ENCODE measurements at regions not wholly inside any gene's neighbourhood (a gene's known extent, or its start where the extent isn't known, plus 50 kb on each side); places are given as distances from the start of the nearest gene placed in this dataset.
"Not testable (repeated sequence)": the region's sequence is repeated elsewhere in the genome, so short reads cannot be mapped to it uniquely, and the experiment has no call there.

DNA sequence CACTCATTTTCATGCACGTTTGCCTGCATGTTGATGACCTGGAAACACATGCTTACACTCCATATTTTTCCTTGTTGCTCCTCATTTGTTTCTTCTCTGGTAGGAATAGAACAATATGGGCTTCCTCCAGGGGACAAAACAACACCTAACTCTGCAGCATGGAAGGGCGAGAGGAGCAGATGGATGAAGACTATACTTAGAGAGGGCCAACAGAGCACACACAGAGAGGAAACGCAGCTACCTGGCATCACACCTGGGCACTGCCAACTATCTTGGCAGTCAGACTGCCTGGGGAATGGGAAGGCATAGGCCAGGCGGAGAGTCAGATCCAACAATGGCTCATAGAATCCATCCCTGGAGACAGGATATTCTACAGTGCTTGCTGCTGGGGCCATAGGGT lies 290.9 kb downstream of the CD83 start:
- no peak for DNase-seq

DNA sequence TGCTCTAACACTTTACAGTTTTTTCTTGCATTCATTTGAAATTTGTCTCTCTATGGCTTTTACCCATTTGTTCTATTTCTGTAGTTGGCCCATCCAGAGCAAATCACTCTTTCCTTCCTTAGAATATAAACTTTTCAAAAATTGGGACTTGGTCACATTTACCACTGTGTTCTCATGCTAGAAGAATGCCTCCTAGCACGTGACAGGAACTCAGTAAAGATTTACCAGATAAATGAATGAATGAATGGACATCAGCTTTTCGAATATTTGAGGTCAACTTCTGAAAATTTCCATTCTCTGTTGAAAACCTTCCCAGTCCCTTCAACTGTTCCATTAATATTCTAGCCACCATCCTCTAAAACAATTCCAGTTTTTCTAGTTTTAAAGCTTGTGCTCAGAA lies 294.5 kb downstream of the CD83 start:
- DNase-seq: no peak

DNA sequence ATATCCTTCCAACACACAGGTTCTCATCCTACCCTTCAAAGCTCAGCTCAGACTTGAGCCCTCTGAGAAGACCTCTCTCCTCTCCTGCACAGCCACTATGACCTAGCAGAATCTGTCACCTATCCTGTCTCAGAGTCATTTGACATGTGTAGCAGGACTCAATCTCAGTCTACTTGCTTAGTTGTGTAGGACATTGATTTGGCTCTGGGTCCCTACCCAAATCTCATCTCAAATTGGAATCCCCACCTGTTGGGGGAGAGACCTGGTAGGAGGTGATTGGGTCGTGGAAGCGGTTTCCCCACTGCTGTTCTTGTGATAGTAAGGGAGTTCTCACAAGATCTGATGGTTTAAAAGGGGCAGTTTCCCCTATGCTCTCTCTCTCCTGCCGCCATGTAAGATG lies 297.9 kb downstream of the CD83 start:
- no peak for DNase-seq

DNA sequence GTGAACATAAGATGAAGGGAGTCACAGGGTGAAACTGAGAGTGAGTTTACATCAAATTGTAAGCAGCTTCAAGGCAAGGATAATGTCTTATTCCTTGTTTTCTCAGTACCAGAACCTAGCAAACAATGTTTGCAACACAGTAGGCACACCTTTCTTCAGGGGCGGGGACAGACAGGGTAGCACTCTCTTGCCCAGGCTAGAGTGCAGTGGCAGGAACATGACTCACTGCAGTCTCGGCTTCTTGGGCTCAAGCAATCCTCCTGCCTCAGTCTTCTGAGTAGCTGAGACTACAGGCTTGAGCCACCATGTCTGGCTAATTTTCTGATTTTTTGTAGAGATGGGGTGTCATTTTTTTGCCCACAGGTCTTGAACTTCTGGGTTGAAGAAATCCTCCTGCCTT lies 299.8 kb downstream of the CD83 start:
- DNase-seq: no peak

DNA sequence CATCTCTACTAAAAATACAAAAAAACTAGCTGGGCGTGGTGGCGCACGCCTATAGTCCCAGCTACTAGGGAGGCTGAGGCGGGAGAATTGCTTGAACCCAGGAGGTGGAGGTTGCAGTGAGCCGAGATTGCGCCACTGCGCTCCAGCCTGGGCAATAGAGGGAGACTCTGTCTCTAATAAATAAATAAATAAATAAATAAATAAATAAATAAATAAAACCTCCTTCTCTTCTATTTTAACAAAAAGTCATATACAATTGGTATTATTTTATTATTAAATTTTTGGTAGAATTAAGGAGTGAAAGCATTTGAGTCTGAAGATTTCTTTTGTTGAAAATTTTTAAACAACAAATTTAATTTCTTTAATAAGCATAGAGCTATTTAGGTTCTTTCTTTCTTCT lies 301.7 kb downstream of the CD83 start:
- DNase-seq: not testable (repeated sequence)

DNA sequence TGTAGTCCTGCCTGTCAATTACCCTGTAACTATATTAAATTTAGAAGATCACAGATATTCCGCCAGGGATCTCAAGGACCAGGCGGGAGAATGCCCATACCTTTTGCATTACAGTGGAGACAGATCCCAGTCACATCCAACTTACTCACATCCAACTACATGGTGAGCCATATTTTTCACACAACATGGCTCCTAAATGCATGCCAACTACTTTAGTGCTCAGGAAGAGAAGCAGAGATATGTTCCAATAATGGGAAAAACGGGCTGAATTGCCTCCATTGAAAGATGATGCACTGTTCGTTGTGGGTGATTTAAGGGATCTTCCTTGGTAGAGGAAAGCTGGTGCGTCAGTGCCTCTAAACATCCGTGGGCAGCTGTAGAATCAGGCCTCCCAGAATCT lies 304.5 kb downstream of the CD83 start:
- DNase-seq: no peak

DNA sequence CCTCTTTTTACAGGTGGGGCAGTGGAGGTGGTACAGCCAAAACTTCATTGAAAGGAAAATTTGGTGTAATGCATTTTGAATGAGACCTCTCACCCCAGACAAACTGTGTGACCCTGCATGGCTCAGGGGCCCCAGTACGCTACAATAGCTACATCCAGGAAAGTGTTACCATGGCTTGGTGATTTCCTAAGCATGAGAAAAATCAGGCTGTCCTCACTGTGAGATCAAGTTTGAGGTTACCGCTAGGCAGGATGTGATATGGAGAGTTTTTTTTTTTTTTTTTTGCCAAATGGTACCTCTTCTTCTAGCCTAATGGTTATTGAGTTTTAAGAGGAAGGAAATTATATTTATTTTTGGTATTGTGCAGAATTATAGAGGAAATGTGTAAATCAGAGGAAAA lies 305.3 kb downstream of the CD83 start:
- DNase-seq: no peak

DNA sequence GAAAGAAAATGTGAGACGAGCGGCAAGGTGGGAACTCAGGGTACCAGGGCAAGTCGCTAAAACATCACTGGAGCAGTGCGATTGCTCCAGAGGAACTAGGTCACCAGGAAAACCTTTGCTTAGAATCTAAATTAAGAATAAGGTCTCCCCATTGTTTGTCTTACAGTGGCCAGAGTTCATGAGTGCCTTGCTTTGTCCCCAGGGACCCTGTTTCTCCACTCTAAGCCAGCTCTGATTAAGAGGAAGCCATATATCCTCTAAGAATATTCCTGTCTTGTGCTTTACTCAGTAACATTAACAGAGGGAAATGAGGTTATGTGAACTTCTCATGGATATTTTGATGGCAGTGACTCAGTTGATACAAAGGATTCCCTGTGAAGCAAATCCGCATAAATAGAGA lies 305.8 kb downstream of the CD83 start:
- no peak for DNase-seq

DNA sequence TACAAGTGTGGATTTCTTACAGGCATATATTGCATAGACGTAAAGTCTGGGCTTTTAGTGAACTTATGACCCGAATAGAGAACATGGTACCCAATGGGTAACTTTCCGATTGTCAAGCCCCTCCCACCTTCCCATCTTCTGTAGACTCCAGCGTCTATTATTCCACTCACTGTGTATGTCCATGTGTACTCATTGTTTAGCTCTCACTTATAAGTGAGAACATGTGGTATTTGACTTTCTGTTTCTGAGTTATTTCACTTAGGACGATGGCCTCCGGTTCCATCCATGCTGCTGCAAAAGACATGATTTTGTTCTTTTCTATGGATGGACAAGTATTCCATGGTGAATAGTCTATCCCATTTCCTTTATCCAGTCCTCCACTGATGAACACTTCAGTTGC lies 306.4 kb downstream of the CD83 start:
- DNase-seq: no peak

DNA sequence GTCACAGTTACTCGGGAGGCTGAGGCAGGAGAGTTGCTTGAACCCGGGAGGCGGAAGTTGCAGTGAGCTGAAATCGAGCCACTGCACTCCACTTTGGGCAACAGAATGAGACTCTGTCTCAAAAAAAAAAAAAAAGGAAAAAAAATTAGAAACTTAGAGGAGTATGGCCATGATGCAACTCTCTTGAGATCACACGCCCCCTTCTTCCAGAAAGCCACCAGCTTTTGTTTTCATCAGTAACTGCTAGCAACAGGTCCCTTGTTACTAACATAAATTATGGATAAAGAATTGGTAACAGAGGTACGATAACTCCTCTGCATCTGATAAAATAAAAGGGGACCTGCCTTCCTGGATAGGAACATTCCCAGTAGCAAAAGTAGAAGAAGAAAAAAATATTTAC lies 308.2 kb downstream of the CD83 start:
- DNase-seq: no peak

DNA sequence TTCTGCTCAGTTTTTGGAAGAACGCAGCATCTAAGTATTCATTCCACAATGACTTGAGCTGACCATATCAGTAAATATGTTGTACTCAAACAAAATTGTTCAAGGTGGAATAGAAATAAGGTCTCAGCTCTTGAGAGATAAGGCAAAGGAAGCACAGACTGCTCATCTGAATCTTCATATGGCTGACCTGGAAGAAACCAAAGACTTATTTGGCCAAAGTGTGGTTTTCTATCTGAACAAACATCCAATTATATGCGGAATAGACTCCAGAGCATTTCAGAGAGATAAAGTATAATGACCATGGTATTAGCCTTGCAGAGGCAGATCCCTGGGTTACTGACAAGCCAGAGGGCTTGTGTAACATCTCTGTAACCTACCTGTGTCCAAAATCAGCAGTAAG lies 308.7 kb downstream of the CD83 start:
- no peak for DNase-seq

DNA sequence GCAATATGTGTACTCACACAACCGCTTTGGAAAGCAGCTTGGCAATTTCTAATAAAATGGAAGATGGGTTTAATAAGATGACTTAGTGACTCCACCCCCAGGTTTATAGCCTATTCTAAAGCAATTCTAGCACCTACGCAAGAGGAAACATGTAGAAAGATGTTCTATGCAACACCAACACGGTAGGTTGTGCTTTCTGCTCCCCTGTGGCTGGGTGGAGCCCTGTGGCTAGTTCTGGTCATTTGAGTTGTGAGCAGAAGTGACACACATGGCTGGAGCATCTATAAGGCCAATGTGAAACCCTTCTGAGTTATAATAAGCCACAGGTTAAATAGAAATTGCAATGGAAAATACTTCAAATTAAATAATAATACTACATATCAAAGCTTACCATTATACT lies 310.7 kb downstream of the CD83 start:
- no peak for DNase-seq

DNA sequence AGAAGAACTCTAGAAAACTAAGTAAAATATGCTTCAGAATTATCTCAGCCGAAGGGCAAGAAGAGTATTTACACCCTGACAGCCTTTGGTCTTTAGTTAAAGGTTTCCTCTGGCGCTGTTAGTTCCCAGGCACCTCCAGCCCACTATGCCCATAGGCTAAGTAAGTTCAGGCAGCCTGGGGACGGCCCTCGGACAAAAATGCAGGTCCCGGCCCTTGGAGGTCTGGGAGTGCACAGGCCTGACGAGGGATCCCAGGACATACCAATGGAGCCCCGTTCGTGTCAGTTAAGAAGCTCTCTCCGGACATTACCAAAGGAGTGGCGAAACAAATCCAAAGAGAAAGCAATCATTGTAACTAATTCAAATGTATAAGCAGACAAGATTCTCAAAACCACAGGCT lies 311.8 kb downstream of the CD83 start:
- DNase-seq: no peak

DNA sequence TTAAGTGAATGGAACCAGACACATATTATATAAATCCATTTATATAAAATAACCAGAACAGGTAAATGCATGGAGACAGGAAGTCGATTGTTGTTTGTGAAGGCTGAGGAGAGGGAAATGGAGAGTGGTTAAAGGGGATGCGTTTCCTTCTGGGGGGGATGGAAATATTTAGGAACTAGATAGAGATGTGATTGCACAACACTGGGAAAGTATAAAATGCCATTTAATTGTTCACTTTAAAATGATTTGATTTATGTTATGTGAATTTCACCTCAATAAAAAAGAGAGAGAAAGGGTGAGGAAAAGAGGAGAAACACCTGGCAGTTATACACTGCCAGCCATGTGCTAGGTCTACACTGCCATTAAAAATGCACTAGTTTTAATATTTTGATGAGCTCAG lies 312.6 kb downstream of the CD83 start:
- no peak for DNase-seq

DNA sequence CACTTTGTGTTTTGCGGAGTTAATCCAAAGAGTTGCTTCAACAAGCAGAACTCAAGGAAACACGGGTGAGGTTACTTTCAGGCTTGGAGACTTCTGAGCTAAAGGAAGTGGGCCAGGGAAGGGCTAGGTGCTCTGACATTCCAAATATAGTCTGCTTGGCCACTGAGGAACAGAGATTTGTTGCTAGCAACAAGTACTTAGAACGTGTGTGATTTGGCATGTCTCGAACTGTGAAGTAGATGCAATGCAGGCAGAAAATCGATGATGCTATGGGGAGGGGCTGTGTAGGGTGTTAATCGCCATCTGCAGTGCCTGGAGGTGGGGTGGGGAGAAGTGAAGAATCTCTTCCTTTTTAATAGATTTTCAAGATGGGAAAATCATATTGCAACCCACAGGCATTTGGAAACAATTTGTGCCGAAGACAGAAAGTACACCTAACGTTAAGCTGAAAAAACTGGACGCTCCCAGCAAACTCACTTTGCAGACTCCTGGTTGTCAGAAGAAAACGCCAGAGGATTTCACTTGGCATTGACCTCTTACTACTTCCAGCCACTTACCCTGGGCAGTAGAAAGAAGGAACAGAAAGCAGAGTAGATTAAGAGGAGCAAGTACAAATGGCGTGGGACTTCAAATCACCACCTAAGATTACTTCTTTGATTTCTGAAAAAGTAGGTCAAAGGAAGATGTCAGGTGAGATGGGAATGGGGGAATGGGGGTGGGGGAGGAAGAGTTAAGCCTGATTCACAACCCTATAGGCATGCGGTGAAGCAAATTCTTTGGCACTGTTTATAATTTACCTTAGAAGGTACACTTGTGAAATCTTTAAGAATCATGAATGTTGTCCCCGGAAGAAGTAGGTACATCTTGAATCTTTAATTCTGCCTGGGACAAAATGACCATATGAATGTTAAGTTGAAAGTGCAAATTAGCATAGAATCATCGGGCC lies 314.1 kb downstream of the CD83 start:
- no peak for DNase-seq

DNA sequence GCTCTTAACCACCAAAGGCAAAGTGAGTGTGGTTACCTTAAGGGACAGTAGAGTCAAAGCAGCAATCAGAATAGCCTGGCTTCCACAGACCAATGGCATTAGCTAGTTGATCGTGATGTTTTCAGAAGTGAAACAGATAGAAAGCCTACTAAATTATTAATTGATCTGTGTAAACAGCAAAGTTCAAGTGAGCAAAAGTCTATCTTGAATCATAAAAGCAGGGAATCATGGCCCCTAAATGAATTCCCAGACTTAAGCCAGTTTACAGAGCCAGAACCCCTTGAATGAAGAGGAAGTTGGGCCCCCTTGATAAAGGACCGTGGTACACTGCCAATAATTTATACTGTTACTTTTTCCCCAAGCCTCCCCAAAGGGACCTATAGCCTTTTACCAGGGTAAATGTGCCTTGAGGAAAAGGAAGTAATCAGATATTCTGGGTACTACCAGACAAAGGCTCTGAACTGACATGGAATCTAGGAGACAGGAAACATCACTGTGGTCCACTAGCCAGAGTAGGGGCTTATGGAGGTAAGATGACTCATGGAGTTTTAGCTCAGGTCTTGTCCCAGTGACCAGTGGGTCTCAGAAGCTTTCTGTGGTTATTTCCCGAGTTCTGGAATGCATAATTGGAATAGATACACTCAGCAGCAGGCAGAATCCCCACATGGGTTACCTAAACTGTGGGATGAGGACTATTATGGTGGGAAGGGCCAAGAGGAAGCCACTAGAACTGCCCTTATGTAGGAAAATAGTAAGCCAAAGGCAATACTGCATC lies 317.5 kb downstream of the CD83 start:
- DNase-seq: no peak

DNA sequence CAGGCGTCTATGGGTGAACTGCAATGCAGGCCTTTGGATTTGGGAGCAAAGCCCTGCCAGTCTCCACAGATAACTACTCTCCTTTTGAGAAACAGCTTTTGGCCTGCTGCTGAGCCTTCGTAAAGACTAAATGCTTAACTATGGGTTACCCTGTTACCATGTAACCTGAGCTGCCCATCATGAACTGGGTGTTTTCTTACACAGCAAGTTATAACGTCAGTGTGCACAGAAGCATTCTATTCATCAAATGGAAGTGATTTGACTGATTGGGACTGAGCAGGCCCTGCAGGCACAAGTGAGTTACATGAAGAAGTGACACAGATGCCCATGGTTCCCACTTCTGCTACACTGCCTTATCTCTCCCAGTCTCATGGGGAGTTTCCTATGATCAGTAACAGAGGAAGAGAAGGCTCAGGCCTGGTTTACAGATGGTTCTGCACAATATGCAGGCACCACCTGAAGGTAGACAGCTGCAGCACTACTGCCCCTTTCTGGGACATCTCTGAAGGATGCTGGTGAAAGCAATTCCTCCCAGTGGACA lies 319.1 kb downstream of the CD83 start:
- DNase-seq: peak; percentile 32

DNA sequence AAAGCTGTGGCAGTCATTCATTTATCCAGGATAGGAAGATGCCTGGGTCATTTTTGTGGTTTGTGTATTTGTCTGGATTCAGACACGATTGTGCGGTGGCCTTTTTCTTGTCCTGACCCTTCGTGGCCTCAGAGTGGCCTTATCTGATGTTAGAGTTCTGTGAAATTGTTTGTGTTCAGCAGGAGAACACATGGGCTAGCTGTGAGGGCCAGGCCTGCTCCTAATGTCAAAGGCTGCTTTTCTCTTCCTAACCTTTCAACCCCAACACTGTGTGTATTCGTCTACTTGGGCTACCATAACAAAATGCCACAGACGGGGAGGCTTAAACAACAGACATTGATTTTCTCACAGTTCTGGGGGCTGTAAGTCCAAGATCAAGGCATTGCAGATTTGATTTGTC lies 321.8 kb downstream of the CD83 start:
- no peak for DNase-seq

DNA sequence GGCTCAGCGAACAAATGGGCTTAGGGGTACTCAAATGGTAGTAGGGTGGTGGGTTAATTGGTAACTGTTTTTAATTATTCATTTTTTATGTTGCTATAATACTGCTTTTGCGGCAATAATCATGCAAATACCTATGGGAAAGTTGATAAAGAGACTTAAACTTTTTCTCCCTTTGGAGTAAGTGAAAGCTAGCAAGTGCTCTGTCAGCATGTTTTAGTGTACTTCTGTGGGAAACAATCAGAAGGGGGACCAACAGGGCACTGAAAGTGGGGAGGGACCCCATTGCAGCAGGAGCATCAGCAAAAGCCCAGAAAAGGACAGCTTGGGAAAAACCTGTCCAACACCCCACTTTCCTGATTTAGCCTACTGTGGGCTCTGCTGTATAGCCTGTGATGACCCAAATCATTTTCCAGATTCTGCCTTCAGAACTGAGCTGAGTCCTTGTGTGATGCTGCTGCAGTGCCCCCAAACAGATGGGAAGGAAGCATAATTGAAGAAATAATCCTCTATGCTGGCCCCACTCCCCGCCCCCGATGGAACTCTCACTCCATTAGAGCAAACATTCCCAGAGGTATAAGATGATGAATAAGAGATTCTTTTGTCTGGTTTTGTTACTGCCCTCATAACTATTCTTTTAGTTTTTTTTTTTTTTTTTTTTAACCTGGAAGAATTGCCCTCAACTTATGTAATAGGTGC lies 322.8 kb downstream of the CD83 start:
- no peak for DNase-seq

DNA sequence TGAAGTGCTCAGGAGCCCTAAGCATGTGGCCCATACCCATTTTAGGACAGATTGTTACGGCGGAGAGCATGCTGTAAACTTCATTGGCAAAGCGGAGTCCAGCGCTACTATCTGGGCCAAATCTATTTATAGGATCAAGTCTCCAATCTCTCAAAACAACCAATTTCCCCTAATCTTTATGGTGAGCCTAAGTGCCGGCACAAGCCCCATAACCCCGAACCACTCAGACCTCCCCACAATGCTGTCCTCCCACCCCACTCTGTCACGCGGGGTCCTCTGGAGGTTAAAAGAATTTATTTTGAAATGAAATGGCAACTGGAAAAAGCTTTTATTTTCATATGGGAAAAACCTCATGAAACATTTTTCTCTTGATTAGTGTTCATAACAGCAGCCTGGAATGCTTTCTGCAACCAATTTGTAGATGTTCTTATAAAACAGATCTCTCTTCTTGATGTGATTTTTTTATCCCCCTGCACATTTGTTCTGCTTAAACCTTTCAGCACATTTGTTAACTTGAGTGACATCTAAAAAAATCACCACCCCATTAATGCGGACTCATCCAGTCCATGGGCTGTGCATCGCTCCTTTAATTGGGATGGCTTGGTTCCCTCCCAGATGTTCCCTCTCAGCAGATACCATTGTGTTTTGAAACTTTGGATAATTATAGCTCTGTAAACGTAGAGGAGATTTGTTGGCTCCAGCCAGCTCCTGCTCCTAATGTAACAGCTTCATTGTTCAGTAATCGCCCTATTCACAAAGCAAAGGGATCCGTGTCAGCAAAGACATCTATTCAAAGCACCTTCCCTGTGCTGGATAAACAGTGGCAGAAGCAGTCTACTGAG lies 323.6 kb downstream of the CD83 start:
- peak; percentile 15 for DNase-seq

DNA sequence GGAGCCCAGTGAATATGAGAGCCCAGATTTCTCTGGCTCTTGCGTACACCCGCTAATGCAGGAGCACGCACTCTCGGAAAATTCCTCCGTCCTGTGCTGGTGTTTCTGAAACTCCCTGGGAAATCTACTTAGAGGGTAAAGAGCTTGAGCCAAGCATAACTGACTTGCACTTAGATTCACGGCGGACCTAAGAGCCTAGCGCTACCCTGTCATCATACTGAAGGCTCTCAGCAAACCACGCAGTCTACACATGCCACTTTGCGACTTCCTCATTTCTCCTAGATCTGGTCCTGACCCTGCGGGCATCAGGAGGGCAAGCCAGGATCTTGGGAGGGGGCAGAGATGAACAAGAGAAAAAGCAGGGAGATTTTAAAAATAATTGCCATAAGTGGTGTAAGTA lies 324.7 kb downstream of the CD83 start:
- no peak for DNase-seq

DNA sequence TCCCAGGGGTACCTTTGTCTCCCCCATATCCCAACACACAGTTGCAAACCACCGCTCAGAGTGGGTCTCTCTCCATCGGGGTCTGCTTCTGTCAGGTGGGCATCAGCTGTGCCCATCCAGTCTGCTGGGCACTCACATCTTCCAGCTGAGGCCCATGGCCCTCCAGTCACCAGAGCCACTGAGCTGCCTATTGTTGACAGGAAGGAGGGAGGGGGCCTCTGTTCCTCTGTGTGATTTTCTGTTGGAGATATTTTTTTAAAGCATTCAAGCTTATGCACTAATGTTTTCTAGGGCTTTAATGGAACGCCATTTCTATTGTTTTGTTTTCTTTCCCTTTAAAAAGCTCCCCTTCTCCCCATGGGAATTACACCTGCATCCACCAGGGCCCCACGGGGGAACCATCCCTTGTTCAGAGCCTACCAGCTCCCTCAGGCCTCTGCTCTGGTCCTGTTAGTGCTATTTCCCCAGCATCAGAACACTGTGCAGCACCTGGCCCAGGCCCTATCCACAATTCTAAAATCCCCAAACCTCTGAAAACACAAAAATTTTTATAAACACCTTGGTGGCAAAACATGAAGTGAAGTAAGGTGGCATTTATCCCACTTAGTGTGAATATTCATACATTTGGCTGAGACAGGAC lies 326.2 kb downstream of the CD83 start:
- DNase-seq: no peak

Data from NCI-H2171 (cell line).